MM.1S (cell line): ENCODE measurements at regions not wholly inside any gene's neighbourhood (a gene's known extent, or its start where the extent isn't known, plus 50 kb on each side); places are given as distances from the start of the nearest gene placed in this dataset.

Experiments
- DNase-seq: peaks from one replicate; pipeline ENCODE4 v3.0.0-alpha.2; 2015
- H2AFZ ChIP-seq: fragments of 300-600 bp; sonication (generic); 2 replicates; pipeline ENCODE4 v1.6.0; 2016; ENCODE audit warnings: antibody characterized with exemption, low read length
- H3F3A ChIP-seq: fragments of 300-600 bp; sonication (generic); 2 replicates; pipeline ENCODE4 v1.6.1; 2016; ENCODE audit warnings: mild to moderate bottlenecking, antibody characterized with exemption, low read length, moderate library complexity, mixed read lengths; ENCODE audit not compliant: insufficient read depth
- H3K27ac ChIP-seq: fragments of 300-600 bp; sonication (generic); 2 replicates; pipeline ENCODE4 v1.5.1; 2016; ENCODE audit warnings: mild to moderate bottlenecking, low read length
- H3K27me3 ChIP-seq: fragments of 300-600 bp; sonication (generic); replicated peaks from 2 replicates; pipeline ENCODE4 v1.6.0; 2016; ENCODE audit warnings: low read length; ENCODE audit not compliant: insufficient read depth
- H3K36me3 ChIP-seq: fragments of 300-600 bp; sonication (generic); replicated peaks from 2 replicates; pipeline ENCODE4 v1.6.1; 2016; ENCODE audit warnings: mild to moderate bottlenecking, low read length, mixed read lengths; ENCODE audit not compliant: insufficient read depth
- H3K4me1 ChIP-seq: fragments of 300-600 bp; sonication (generic); 2 replicates; pipeline ENCODE4 v1.6.1; 2016; ENCODE audit warnings: low read length, mixed read lengths
- H3K4me2 ChIP-seq: fragments of 300-600 bp; sonication (generic); 2 replicates; pipeline ENCODE4 v1.6.0; 2016; ENCODE audit warnings: low read depth, low read length
- H3K4me3 ChIP-seq: fragments of 300-600 bp; sonication (generic); 2 replicates; pipeline ENCODE4 v1.5.1; 2016; ENCODE audit warnings: low read length, mixed read lengths
- H3K79me2 ChIP-seq: fragments of 300-600 bp; sonication (generic); 2 replicates; pipeline ENCODE4 v1.6.1; 2016; ENCODE audit warnings: mixed run types, low read length, mixed read lengths
- H3K9ac ChIP-seq: fragments of 300-600 bp; sonication (generic); 2 replicates; pipeline ENCODE4 v1.6.1; 2016; ENCODE audit warnings: low read length, mixed read lengths
- H3K9me2 ChIP-seq: fragments of 300-600 bp; sonication (generic); replicated peaks from 2 replicates; pipeline ENCODE4 v1.6.1; 2016; ENCODE audit warnings: mild to moderate bottlenecking, low read length, mixed read lengths; ENCODE audit not compliant: insufficient read depth
- H3K9me3 ChIP-seq: fragments of 300-600 bp; sonication (generic); replicated peaks from 2 replicates; pipeline ENCODE4 v1.6.1; 2016; ENCODE audit warnings: mild to moderate bottlenecking, low read length, mixed read lengths; ENCODE audit not compliant: insufficient read depth
- H4K20me1 ChIP-seq: fragments of 300-600 bp; sonication (generic); 2 replicates; pipeline ENCODE4 v1.6.1; 2016; ENCODE audit warnings: mild to moderate bottlenecking, low read length, moderate library complexity, mixed read lengths; ENCODE audit not compliant: insufficient read depth
- CTCF ChIP-seq: fragments of 300-600 bp; sonication (generic); IDR thresholded peaks from 2 replicates; pipeline ENCODE4 v1.5.1; 2016; ENCODE audit warnings: antibody characterized with exemption, low read length, mixed read lengths
- EZH2 ChIP-seq: fragments of 300-600 bp; sonication (generic); optimal IDR thresholded peaks from 2 replicates; pipeline ENCODE3; 2017; ENCODE audit warnings: low read depth, mild to moderate bottlenecking, antibody characterized with exemption, low read length, mixed read lengths
- EZH2phosphoT487 ChIP-seq: fragments of 300-600 bp; sonication (generic); IDR thresholded peaks from 2 replicates; pipeline ENCODE4 v1.6.1; 2018; ENCODE audit warnings: antibody characterized with exemption, low read length

GRCh38 chr18:73782405-73782804, 365.2 kb downstream of the FBXO15 start:
- Histone ChIP-seq H3K27ac (no peak overlapping the region), H4K20me1 (no peaks in the 10 kb centered on the region), H2AFZ (no peak overlapping the region), H3K4me1 (no peaks in the 10 kb centered on the region), H3F3A (no peaks in the 10 kb centered on the region), H3K9me3 (no peaks in the 10 kb centered on the region), H3K4me2 (no peak overlapping the region), H3K9me2 (no peaks in the 10 kb centered on the region), H3K4me3 (no peak overlapping the region), H3K9ac (no peak overlapping the region), H3K36me3 (no peaks in the 10 kb centered on the region), H3K79me2 (no peaks in the 10 kb centered on the region), H3K27me3 (no peaks in the 10 kb centered on the region)
- no peak for TF ChIP-seq EZH2phosphoT487
- TF ChIP-seq EZH2 = no peak
- TF ChIP-seq CTCF = no peak
- no peak for DNase-seq

GRCh38 chr18:73780218-73780617, 367.4 kb downstream of the FBXO15 start:
- H3K4me1 ChIP-seq = no peaks in the 10 kb centered on the region
- no peak overlapping the region for H3K4me2 ChIP-seq
- no peaks in the 10 kb centered on the region for H4K20me1 ChIP-seq
- H3K27ac ChIP-seq = no peak overlapping the region
- no peak overlapping the region for H3K9ac ChIP-seq
- no peaks in the 10 kb centered on the region for H3K36me3 ChIP-seq
- no peaks in the 10 kb centered on the region for H3K27me3 ChIP-seq
- H2AFZ ChIP-seq = no peak overlapping the region
- no peak overlapping the region for H3K4me3 ChIP-seq
- H3K9me3 ChIP-seq = no peaks in the 10 kb centered on the region
- DNase-seq = no peak
- no peaks in the 10 kb centered on the region for H3K79me2 ChIP-seq
- no peaks in the 10 kb centered on the region for H3K9me2 ChIP-seq
- no peaks in the 10 kb centered on the region for H3F3A ChIP-seq
- TF ChIP-seq CTCF (no peak), EZH2 (no peak), EZH2phosphoT487 (no peak)

GRCh38 chr18:73778032-73778359, 369.6 kb downstream of the FBXO15 start:
- Histone ChIP-seq H4K20me1 (no peaks in the 10 kb centered on the region), H3K9me3 (no peaks in the 10 kb centered on the region), H3K79me2 (no peaks in the 10 kb centered on the region), H3K4me1 (no peaks in the 10 kb centered on the region), H3K9me2 (no peaks in the 10 kb centered on the region), H3K27me3 (no peaks in the 10 kb centered on the region), H3K27ac (no peak overlapping the region), H3F3A (no peaks in the 10 kb centered on the region), H3K9ac (no peak overlapping the region), H2AFZ (no peak overlapping the region), H3K4me3 (no peak overlapping the region), H3K36me3 (no peaks in the 10 kb centered on the region), H3K4me2 (no peak overlapping the region)
- TF ChIP-seq EZH2phosphoT487 (no peak), CTCF (no peak), EZH2 (no peak)
- no peak for DNase-seq
